PC-3 (cell line): ENCODE measurements at regions not wholly inside any gene's neighbourhood (a gene's known extent, or its start where the extent isn't known, plus 50 kb on each side); places are given as distances from the start of the nearest gene placed in this dataset.
A peak's percentile ranks its signal among the peaks of the same experiment; 100 is the strongest.
"Not testable (repeated sequence)": the region's sequence is repeated elsewhere in the genome, so short reads cannot be mapped to it uniquely, and the experiment has no call there.

Experiments
- ATAC-seq: fragments of 200-7000 bp; cut with Tn5 transposase; 2 replicates; pipeline ENCODE4 v1.9.1; 2020; ENCODE audit warnings: mild to moderate bottlenecking, moderate library complexity
- BruUV-seq: library from RNA; stranded (reverse); fragments of 400-500 nt; replicated peaks from 2 replicates; lab custom pipeline; 2021; lab: Mats Ljungman, UMichigan
- CTCF ChIA-PET: fragments of 300-600 bp; sonication (Branson Sonifier 250); formaldehyde crosslinking; loops from one replicate; lab custom pipeline; 2022; ENCODE audit warnings: antibody characterized with exemption; lab: Charles Lee
- POLR2A ChIA-PET: fragments of 300-600 bp; sonication (Branson Sonifier 250); formaldehyde crosslinking; loops from one replicate; lab custom pipeline; 2022; ENCODE audit warnings: antibody characterized with exemption; ENCODE audit not compliant: unreplicated experiment; lab: Charles Lee
- DNase-seq: peaks from one replicate; pipeline ENCODE4 v3.0.0-alpha.2; 2015
- H2AFZ ChIP-seq: fragments of 300-600 bp; sonication (generic); 2 replicates; pipeline ENCODE4 v1.6.0; 2016; ENCODE audit warnings: antibody characterized with exemption, low read length
- H3F3A ChIP-seq: fragments of 300-600 bp; sonication (generic); one replicate; pipeline ENCODE4 v1.6.0; 2017; ENCODE audit warnings: antibody characterized with exemption, low read length, control low read depth, mild to moderate bottlenecking; ENCODE audit not compliant: unreplicated experiment
- H3K27ac ChIP-seq: fragments of 300-600 bp; sonication (generic); 2 replicates; pipeline ENCODE4 v1.5.1; 2016; ENCODE audit warnings: mild to moderate bottlenecking, low read length
- H3K27me3 ChIP-seq: fragments of 300-600 bp; sonication (generic); 2 replicates; pipeline ENCODE4 v1.6.1; 2016; ENCODE audit warnings: low read length, mixed read lengths
- H3K36me3 ChIP-seq: fragments of 300-600 bp; sonication (generic); 2 replicates; pipeline ENCODE4 v1.6.1; 2016; ENCODE audit warnings: low read depth, mixed run types, low read length, mixed read lengths
- H3K4me1 ChIP-seq: fragments of 300-600 bp; sonication (generic); 2 replicates; pipeline ENCODE4 v1.5.1; 2016; ENCODE audit warnings: low read length; ENCODE audit not compliant: insufficient read depth
- H3K4me2 ChIP-seq: fragments of 300-600 bp; sonication (generic); 2 replicates; pipeline ENCODE4 v1.6.0; 2016; ENCODE audit warnings: low read length
- H3K4me3 ChIP-seq: fragments of 300-600 bp; sonication (generic); 2 replicates; pipeline ENCODE4 v1.5.1; 2016; ENCODE audit warnings: mild to moderate bottlenecking, low read length, mixed read lengths
- H3K79me2 ChIP-seq: fragments of 300-600 bp; sonication (generic); 2 replicates; pipeline ENCODE4 v1.6.1; 2017; ENCODE audit warnings: low read length, mixed read lengths
- H3K9ac ChIP-seq: fragments of 300-600 bp; sonication (generic); 2 replicates; pipeline ENCODE4 v1.6.0; 2016; ENCODE audit warnings: mild to moderate bottlenecking, low read length
- H3K9me2 ChIP-seq: fragments of 300-600 bp; sonication (generic); replicated peaks from 2 replicates; pipeline ENCODE4 v1.6.1; 2016; ENCODE audit warnings: mixed run types, low read length, mixed read lengths
- H3K9me3 ChIP-seq: fragments of 300-600 bp; sonication (generic); 2 replicates; pipeline ENCODE4 v1.6.1; 2016; ENCODE audit warnings: low read length, mixed read lengths
- H4K20me1 ChIP-seq: fragments of 300-600 bp; sonication (generic); 2 replicates; pipeline ENCODE4 v1.6.1; 2016; ENCODE audit warnings: low read length, mixed read lengths
- CTCF ChIP-seq: fragments of 300-600 bp; sonication (generic); conservative IDR thresholded peaks from 2 replicates; pipeline ENCODE4 v1.5.1; 2017; ENCODE audit warnings: antibody characterized with exemption, low read depth, mild to moderate bottlenecking, low read length
- EZH2 ChIP-seq: fragments of 300-600 bp; sonication (generic); IDR thresholded peaks from one replicate; pipeline ENCODE4 v1.6.1; 2017; ENCODE audit warnings: antibody characterized with exemption, mild to moderate bottlenecking, low read length; ENCODE audit not compliant: unreplicated experiment
- EZH2phosphoT487 ChIP-seq: fragments of 300-600 bp; sonication (generic); IDR thresholded peaks from 2 replicates; pipeline ENCODE4 v1.6.1; 2018; ENCODE audit warnings: mild to moderate bottlenecking, antibody characterized with exemption, low read length, borderline replicate concordance
- intact Hi-C: fragments of 100-400 bp; cut with micrococcal nuclease; formaldehyde crosslinking; loops from 2 replicates; pipeline ENCODE4 v1.9.0; 2023

GRCh38 chr1:189706594-189706993 lies 771.1 kb downstream of the BRINP3 start:
- Histone ChIP-seq H3K36me3 (no peaks in the 10 kb centered on the region), H3K9me2 (no peaks in the 10 kb centered on the region), H2AFZ (no peak overlapping the region), H4K20me1 (no peaks in the 10 kb centered on the region), H3K9ac (no peak overlapping the region), H3F3A (no peaks in the 10 kb centered on the region), H3K27ac (no peak overlapping the region), H3K9me3 (no peaks in the 10 kb centered on the region), H3K4me1 (no peaks in the 10 kb centered on the region), H3K4me3 (no peak overlapping the region), H3K79me2 (no peaks in the 10 kb centered on the region), H3K4me2 (no peak overlapping the region), H3K27me3 (no peaks in the 10 kb centered on the region)
- intact Hi-C loops, result no loop called here
- TF ChIP-seq CTCF (no peak), EZH2 (no peak), EZH2phosphoT487 (no peak)
- DNase-seq (no peak), ATAC-seq (no peak)
- ChIA-PET CTCF (no interaction called here), POLR2A (no interaction called here)
- no TSS peak for BruUV-seq

- ChIA-PET POLR2A (no interaction called here), CTCF (interaction anchor here (0.6 kb wide), 1 partner anchor 89 kb away, joined by 3 read pairs; no protein-coding TSS in a partner anchor)
- Histone ChIP-seq H3F3A (no peaks in the 10 kb centered on the region), H3K9me3 (no peaks in the 10 kb centered on the region), H3K36me3 (no peaks in the 10 kb centered on the region), H3K9me2 (no peaks in the 10 kb centered on the region), H2AFZ (no peak overlapping the region), H3K27me3 (no peaks in the 10 kb centered on the region), H3K9ac (no peak overlapping the region), H4K20me1 (no peaks in the 10 kb centered on the region), H3K4me3 (no peak overlapping the region), H3K4me2 (no peak overlapping the region), H3K79me2 (no peaks in the 10 kb centered on the region), H3K4me1 (no peaks in the 10 kb centered on the region), H3K27ac (no peak overlapping the region)
- TF ChIP-seq EZH2phosphoT487 (no peak), CTCF (peak; percentile 45)
- BruUV-seq, result no TSS peak
- intact Hi-C loops, result no loop called here
- DNase-seq (peak; percentile 33), ATAC-seq (peak; percentile 56)
These were observed 769.0 kb downstream of the BRINP3 start for GRCh38 chr1:189708674-189709073.

- POLR2A ChIA-PET, H3K27me3 ChIP-seq, H3K4me2 ChIP-seq, H3F3A ChIP-seq, ATAC-seq, DNase-seq, H3K9ac ChIP-seq, H3K9me2 ChIP-seq, H2AFZ ChIP-seq, H4K20me1 ChIP-seq, H3K4me1 ChIP-seq, BruUV-seq, H3K36me3 ChIP-seq, CTCF ChIA-PET, H3K4me3 ChIP-seq, intact Hi-C loops, H3K79me2 ChIP-seq, H3K9me3 ChIP-seq, H3K27ac ChIP-seq: not testable (repeated sequence)
These were observed 759.4 kb downstream of the BRINP3 start for GRCh38 chr1:189718147-189718795.
